ENCODE measurements at regions not wholly inside any gene's neighbourhood (a gene's known extent, or its start where the extent isn't known, plus 50 kb on each side); places are given as distances from the start of the nearest gene placed in this dataset.

GRCh38 chr17:70819183-70819582, 649.9 kb downstream of the KCNJ2 start:
- POLR2A ChIA-PET, result no interaction called here
- CTCF ChIA-PET, result no interaction called here

GRCh38 chr17:70820276-70820675, 650.9 kb downstream of the KCNJ2 start:
- CTCF ChIA-PET, result no interaction called here
- POLR2A ChIA-PET, result no interaction called here

GRCh38 chr17:70825321-70826125, 656.2 kb downstream of the KCNJ2 start:
- ChIA-PET POLR2A (no interaction called here), CTCF (no interaction called here)

GRCh38 chr17:70829876-70830275, 660.5 kb downstream of the KCNJ2 start:
- CTCF ChIA-PET, result no interaction called here

GRCh38 chr17:70834039-70834438, 664.7 kb downstream of the KCNJ2 start:
- POLR2A ChIA-PET, result no interaction called here

More at GRCh38 chr17:70829876-70830275, 660.5 kb downstream of the KCNJ2 start:
- POLR2A ChIA-PET, result no interaction called here

GRCh38 chr17:70848785-70849184, 679.5 kb downstream of the KCNJ2 start:
- ChIA-PET CTCF (no interaction called here), POLR2A (no interaction called here)

More at GRCh38 chr17:70834039-70834438, 664.7 kb downstream of the KCNJ2 start:
- CTCF ChIA-PET, result no interaction called here

- POLR2A ChIA-PET, result no interaction called here
- CTCF ChIA-PET, result no interaction called here
Measured at GRCh38 chr17:70855401-70856054, 686.2 kb downstream of the KCNJ2 start.

GRCh38 chr17:70857351-70857750, 688.0 kb downstream of the KCNJ2 start:
- ChIA-PET POLR2A (no interaction called here), CTCF (no interaction called here)

GRCh38 chr17:70859829-70860228, 690.5 kb downstream of the KCNJ2 start:
- POLR2A ChIA-PET, result no interaction called here
- CTCF ChIA-PET, result no interaction called here

- POLR2A ChIA-PET, result no interaction called here
Measured at GRCh38 chr17:70862295-70862694, 693.0 kb downstream of the KCNJ2 start.

GRCh38 chr17:70863436-70864248, 694.3 kb downstream of the KCNJ2 start:
- POLR2A ChIA-PET, result no interaction called here
- CTCF ChIA-PET, result no interaction called here

More at GRCh38 chr17:70862295-70862694, 693.0 kb downstream of the KCNJ2 start:
- CTCF ChIA-PET, result no interaction called here

- POLR2A ChIA-PET, result no interaction called here
- CTCF ChIA-PET, result no interaction called here
Measured at GRCh38 chr17:70865993-70866804, 696.9 kb downstream of the KCNJ2 start.

GRCh38 chr17:70868149-70868548, 698.8 kb downstream of the KCNJ2 start:
- CTCF ChIA-PET, result no interaction called here
- POLR2A ChIA-PET, result no interaction called here

- ChIA-PET CTCF (no interaction called here), POLR2A (no interaction called here)
Measured at GRCh38 chr17:70869402-70870085, 700.2 kb downstream of the KCNJ2 start.

GRCh38 chr17:70871180-70871818, 702.0 kb downstream of the KCNJ2 start:
- CTCF ChIA-PET, result no interaction called here
- POLR2A ChIA-PET, result no interaction called here

GRCh38 chr17:70872103-70872502, 702.8 kb downstream of the KCNJ2 start:
- CTCF ChIA-PET, result interaction anchor here (0.7 kb wide), 1 partner anchor 1556 kb away, joined by 3 read pairs; no protein-coding TSS in a partner anchor

GRCh38 chr17:70875729-70876310, 706.5 kb downstream of the KCNJ2 start:
- CTCF ChIA-PET, result no interaction called here

More at GRCh38 chr17:70872103-70872502, 702.8 kb downstream of the KCNJ2 start:
- POLR2A ChIA-PET, result no interaction called here

GRCh38 chr17:70878879-70879278, 709.5 kb downstream of the KCNJ2 start:
- ChIA-PET POLR2A (no interaction called here), CTCF (no interaction called here)

More at GRCh38 chr17:70875729-70876310, 706.5 kb downstream of the KCNJ2 start:
- POLR2A ChIA-PET, result no interaction called here

GRCh38 chr17:70879401-70879800, 710.1 kb downstream of the KCNJ2 start:
- ChIA-PET CTCF (no interaction called here), POLR2A (no interaction called here)

All from activated CD8-positive, alpha-beta memory T cell treated with anti-CD3 and anti-CD28 coated beads for 36 hours (primary cell).